Activated CD4-positive, alpha-beta T cell treated with anti-CD3 and anti-CD28 coated beads, Interleukin-2, amount 50 U/mL, for 1 hour (primary cell): ENCODE measurements at regions not wholly inside any gene's neighbourhood (a gene's known extent, or its start where the extent isn't known, plus 50 kb on each side); places are given as distances from the start of the nearest gene placed in this dataset.
"Not testable (repeated sequence)": the region's sequence is repeated elsewhere in the genome, so short reads cannot be mapped to it uniquely, and the experiment has no call there.

Experiments
- DNase-seq: peaks from one replicate; pipeline ENCODE4 v3.0.0-alpha.2; 2020

DNA sequence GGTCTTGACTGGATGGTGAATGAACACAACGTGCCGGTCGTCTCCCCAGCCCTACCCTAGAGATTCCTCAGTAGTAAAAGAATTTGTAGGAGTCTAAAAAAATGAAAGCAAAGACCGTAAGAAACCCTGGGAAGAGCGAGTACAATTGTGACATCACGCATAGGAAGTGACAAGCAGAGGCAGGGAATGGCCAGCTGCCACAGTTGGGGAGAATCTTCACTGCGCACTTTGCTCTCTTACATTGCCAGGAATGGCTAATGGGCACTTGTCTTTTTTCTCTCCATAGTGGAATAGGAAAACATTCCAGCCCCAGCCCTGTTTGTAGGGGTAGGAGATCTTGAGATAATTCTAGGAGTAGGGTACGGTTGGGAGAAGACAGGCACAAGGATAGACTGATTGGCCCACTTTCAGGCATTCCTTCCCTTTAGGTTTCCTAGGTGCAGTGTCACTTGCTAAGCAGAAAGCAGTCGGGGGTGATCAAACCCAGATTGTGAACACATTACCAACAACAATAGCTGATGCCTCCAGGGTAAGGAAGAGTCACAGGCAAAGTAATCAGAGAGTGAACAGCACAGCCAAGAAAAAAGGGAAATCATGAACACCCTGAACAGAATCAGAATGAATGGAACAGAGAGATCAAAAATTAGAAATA is 302.7 kb downstream of the MAN2A1 start:
- no peak for DNase-seq

- no peak for DNase-seq
These were observed 304.4 kb downstream of the MAN2A1 start for GRCh38 chr5:109994135-109994534.

GRCh38 chr5:109996246-109996645 is 306.5 kb downstream of the MAN2A1 start:
- no peak for DNase-seq

DNA sequence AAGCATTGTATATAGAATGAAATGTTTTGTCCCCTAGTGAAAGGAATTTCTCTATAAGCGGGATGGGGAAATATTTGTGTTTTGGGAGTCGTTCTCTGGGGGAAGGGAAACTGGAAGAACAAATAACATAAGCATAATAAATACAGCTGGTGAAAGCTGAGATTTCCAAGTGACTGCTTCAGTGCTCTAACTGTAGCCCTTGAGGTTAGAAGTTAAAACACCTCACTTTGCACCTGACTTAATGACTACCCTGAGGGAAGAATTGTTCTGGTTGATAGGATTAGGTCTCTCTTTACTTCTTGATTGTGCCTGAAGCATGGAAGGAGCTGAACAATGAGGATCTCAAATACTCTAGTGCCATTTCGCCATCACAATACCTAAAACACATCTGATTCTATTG is 307.4 kb downstream of the MAN2A1 start:
- DNase-seq: no peak

- DNase-seq: no peak
These were observed 308.5 kb downstream of the MAN2A1 start for GRCh38 chr5:109998208-109998607.

GRCh38 chr5:109998726-109999125 is 309.0 kb downstream of the MAN2A1 start:
- no peak for DNase-seq

DNA sequence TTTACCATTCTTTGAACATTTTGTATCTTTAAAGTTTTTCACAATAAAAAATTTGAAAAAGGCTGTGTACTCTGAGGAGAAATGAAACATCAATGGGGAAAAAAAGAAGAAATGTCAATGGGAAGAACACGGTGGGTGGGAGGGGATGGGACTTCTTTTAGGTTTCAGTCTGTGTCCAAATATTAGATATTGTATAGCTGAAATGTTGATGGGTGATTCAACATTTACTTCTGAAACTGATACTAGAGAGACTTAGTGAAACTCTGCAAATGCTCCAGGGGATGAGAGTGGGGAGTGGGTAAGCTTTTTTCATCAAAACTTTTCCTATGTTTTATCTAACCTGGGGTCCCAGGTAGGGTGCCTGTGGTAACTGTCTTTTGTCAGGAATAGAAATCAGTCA is 311.9 kb downstream of the MAN2A1 start:
- no peak for DNase-seq

DNA sequence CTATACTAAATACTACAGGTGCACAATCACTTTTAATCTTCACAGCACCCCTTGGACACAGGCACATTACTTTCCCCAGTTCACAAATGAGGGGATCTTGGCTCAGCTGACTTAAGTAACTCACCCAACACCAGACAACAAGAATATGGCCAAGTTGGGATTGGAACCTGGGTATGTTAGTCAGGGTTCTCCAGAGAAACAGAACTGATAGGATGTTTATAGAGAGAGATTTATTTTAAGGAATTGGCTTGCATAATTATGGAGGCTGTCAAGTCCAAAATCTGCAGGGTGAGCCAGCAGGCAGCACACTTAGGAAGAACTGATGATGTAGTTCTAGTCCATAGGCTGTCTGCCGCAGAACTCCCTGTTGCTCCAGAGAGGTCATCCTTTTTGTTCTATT is 312.9 kb downstream of the MAN2A1 start:
- no peak for DNase-seq

GRCh38 chr5:110005907-110006562 is 316.3 kb downstream of the MAN2A1 start:
- not testable (repeated sequence) for DNase-seq

DNA sequence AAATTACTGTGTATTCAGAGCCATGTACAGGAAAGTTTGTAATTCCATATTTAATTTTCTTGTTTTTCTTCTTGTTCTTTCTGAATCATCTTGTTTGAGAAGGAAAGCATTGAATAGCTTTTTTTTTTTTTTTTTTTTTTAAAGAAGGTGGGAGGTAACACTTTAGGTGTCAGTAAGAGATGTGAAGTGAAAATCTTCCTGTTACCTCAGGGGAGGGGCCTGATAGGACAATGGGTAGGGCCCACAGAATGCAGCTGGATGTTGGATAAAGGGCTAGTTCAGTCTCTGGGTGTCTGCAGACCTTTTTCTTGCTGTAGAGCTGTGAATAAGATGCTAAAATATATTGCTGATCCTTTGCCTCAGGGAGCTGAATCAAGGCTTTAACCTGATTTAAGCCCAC is 317.4 kb downstream of the MAN2A1 start:
- DNase-seq: no peak

- DNase-seq: no peak
These were observed 318.4 kb downstream of the MAN2A1 start for GRCh38 chr5:110008131-110008530.

- no peak for DNase-seq
These were observed 322.4 kb downstream of the MAN2A1 start for GRCh38 chr5:110012145-110012544.

GRCh38 chr5:110013017-110013416 is 323.3 kb downstream of the MAN2A1 start:
- no peak for DNase-seq

DNA sequence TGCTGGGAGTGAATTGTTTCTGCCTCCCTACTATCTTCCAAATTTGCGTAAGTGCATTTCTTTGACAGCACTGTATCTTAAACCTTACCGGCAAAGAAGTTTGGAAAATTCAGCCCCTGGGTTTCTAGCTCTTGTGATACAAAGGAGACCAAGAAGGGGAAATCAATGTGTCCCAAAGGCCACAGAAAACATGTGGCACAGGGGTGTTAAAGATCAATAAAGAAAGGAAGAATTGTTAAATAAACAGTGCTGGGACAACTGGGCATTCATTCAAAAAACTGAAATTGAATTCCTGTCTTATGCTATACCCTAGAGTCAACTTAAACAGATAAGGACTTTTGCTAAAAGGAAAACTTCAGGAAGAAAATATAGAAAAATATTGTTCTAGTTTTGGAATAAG is 328.1 kb downstream of the MAN2A1 start:
- no peak for DNase-seq

- no peak for DNase-seq
These were observed 328.8 kb downstream of the MAN2A1 start for GRCh38 chr5:110018509-110018908.

- DNase-seq: no peak
These were observed 329.4 kb downstream of the MAN2A1 start for GRCh38 chr5:110019119-110019518.

DNA sequence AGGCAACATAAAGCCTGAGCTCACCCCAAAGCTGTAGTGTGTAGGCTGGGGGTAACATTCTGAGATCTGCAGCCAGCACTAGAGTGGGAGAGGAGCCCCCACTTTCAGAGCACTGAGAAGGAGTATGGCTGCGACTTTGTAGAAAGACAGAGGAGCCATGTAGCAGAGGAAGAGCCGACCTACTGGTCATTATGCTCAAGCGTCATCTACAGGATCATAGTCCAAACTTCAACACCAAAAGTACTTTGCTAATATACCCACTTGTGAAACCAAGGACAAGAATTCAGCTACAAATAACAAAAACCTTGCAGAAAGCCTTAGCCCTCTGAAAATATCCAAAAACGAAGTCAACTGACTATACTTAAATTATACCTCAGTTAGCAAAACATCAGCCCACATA is 330.1 kb downstream of the MAN2A1 start:
- no peak for DNase-seq

DNA sequence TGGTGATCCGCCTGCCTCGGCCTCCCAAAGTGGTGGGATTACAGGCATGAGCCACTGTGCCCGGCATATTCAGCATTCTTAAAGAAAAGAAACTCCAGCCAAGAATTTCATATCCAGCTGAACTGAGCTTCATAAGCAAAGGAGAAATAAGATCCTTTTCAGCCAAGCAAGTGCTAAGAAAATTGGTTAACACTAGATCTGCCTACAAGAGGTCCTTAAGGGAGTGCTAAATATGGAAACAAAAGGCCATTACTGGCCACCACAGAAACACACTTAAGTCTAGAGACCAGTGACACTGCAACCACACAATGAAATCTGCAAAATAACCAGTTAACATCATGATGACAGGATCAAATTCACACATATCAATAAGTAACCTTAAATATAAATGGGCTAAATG is 331.5 kb downstream of the MAN2A1 start:
- DNase-seq: no peak

DNA sequence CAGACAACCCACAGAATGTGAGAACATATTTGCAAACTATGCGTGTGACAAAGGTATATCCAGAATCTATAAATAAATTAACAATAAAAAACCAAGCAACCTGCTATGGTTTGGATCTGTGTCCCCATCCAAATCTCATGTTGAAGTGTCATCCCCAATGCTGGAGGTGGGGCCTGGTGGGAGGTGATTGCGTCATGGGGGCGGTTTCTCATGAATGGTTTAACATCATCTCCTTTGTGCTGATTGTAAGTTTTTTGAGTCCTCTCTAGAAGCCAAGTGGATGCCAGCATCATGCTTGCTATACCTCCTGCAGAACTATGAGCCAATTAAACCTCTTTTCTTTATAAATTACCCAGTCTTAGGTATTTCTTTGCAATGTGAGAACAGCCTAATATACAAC is 335.4 kb downstream of the MAN2A1 start:
- DNase-seq: no peak

- DNase-seq: no peak
These were observed 338.0 kb downstream of the MAN2A1 start for GRCh38 chr5:110027527-110028322.

GRCh38 chr5:110031402-110032140 is 341.8 kb downstream of the MAN2A1 start:
- DNase-seq: no peak

DNA sequence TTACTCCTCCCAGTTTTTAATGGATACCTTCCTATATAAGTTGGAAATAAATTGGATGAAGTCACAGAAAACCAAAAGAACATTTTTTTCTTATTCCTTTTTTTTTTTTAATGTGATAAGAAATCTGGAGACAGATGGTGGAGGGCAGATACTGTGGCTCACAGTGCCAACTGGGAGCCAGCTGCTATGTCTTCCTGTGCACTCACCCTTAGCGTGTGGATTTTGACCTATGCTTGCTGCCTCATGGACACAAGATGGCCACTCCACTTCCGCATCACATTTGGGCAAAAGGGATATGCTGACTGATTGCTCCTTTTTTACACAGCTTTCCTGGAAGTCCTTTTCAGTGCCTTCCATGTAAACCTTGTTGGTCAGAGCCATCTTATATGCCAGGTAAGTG is 342.6 kb downstream of the MAN2A1 start:
- no peak for DNase-seq

- DNase-seq: no peak
These were observed 344.4 kb downstream of the MAN2A1 start for GRCh38 chr5:110034056-110034600.
